ENCODE measurements at regions not wholly inside any gene's neighbourhood (a gene's known extent, or its start where the extent isn't known, plus 50 kb on each side); places are given as distances from the start of the nearest gene placed in this dataset.
"Not testable (repeated sequence)": the region's sequence is repeated elsewhere in the genome, so short reads cannot be mapped to it uniquely, and the experiment has no call there.

DNA sequence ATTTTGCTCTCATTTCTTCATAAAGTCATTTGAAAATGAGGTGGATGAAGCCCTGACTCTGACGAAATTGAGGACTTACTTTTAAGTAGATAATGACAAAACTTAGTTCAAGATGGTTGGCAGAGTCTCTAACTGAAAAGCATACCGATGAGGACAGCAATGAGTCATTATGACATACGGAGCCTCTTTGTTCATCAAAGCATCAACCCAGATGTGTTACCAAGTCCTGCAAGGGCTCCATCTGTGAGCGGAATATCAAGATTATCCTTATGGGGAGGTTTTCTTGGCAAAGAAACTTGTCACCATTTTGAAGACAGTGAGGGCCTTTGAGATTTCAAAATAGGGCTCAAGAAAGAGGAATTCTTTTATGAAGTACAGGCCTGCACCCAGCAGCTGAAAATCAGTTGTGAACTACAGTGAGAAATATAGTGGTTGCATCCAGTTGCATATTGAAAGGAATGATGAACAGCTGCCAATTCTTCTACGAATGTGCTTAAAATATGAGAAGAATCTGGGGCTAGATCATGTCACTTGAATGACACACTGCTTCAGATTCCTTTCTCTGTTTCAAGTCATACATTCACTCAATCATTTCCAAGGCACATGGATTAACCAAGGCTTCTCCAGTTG is 86.6 kb upstream of the SLC24A2 start:
- no peak for DNase-seq

DNA sequence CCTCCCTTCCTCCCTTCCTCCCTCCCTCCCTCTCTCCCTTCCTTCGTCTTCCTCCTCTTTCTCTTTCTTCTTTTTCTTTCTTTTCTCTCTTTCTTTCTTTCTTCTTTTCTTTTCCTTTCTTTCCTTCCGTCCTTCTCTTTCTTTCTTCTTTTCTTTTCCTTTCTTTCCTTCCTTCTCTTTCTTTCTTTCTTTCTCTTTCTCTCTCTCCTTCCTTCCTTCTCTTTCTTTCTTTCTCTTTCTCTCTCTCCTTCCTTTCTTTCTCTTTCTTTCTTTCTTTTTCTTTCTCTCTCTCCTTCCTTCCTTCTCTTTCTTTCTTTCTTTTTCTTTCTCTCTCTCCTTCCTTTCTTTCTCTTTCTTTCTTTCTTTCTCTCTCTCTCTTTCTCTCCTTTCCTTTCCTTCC is 84.4 kb upstream of the SLC24A2 start:
- not testable (repeated sequence) for DNase-seq

DNA sequence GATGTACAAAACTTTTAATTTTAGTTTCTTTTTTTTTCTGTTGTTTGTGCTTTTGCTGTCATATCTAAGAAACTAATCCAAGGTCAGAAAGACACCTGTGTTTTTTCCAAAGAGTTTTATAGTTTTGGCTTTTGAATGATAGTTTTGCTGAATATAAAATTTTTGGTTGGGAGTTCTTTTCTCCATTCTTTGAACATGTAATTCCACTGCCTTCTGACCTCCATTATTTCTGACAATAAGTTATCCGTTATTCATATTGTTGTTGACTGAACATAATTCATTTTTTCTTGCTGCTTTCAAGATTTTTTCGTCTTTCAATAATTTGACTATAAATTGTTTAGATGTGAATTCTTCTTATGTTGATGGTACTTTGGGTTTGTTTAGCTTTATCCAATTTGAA is 82.2 kb upstream of the SLC24A2 start:
- DNase-seq: no peak

DNA sequence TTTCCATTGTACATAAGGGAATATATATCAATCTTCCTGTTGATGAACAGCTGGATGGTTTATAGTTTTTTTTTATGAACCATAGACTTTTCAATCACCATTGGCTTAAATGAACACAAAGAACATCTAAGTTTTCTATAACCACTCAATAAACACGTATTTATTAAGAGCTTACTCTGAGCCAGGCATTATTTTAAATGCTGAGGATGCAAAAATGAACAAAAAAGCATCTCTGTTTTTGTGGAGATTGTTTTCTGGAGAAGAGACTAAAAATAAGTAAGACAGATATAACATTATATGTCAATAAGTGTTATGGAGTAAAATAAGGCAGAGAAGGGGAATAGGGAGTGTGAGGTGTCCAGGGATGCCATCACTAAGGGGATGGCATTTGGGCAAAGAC is 52.1 kb upstream of the SLC24A2 start:
- no peak for DNase-seq
